ENCODE measurements at regions not wholly inside any gene's neighbourhood (a gene's known extent, or its start where the extent isn't known, plus 50 kb on each side); places are given as distances from the start of the nearest gene placed in this dataset.

DNA sequence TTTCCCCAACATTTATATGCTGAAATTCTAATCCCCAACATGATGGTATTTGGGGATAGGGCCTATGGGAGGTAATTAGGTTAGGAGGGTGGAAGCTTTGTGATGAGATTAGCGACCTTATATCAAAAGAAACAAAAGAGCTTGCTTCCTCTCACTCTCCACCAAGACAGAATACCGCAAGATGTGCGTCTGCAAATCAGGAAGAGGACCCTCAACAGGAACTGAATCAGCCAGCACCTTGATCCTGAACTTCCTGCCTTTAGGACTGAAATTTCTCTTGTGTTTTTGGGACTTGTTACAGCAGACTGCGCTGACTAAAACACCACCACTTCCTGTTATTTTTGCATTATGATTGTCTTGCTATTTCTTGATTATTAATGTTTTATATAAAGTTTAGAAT lies 1889.4 kb downstream of the C4orf33 start:
- TF ChIP-seq, protein P1, sequence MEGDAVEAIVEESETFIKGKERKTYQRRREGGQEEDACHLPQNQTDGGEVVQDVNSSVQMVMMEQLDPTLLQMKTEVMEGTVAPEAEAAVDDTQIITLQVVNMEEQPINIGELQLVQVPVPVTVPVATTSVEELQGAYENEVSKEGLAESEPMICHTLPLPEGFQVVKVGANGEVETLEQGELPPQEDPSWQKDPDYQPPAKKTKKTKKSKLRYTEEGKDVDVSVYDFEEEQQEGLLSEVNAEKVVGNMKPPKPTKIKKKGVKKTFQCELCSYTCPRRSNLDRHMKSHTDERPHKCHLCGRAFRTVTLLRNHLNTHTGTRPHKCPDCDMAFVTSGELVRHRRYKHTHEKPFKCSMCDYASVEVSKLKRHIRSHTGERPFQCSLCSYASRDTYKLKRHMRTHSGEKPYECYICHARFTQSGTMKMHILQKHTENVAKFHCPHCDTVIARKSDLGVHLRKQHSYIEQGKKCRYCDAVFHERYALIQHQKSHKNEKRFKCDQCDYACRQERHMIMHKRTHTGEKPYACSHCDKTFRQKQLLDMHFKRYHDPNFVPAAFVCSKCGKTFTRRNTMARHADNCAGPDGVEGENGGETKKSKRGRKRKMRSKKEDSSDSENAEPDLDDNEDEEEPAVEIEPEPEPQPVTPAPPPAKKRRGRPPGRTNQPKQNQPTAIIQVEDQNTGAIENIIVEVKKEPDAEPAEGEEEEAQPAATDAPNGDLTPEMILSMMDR (IDR thresholded peaks at IDR 0.05; ENCODE audit: poor library complexity, severe bottlenecking), result no peak
- no peak for TF ChIP-seq TAF1 (IDR thresholded peaks at IDR 0.05; ENCODE audit: low read depth)
- TF ChIP-seq MXI1 (conservative IDR thresholded peaks at IDR 0.05; ENCODE audit: poor library complexity, severe bottlenecking), result no peak
- TF ChIP-seq, protein P2, sequence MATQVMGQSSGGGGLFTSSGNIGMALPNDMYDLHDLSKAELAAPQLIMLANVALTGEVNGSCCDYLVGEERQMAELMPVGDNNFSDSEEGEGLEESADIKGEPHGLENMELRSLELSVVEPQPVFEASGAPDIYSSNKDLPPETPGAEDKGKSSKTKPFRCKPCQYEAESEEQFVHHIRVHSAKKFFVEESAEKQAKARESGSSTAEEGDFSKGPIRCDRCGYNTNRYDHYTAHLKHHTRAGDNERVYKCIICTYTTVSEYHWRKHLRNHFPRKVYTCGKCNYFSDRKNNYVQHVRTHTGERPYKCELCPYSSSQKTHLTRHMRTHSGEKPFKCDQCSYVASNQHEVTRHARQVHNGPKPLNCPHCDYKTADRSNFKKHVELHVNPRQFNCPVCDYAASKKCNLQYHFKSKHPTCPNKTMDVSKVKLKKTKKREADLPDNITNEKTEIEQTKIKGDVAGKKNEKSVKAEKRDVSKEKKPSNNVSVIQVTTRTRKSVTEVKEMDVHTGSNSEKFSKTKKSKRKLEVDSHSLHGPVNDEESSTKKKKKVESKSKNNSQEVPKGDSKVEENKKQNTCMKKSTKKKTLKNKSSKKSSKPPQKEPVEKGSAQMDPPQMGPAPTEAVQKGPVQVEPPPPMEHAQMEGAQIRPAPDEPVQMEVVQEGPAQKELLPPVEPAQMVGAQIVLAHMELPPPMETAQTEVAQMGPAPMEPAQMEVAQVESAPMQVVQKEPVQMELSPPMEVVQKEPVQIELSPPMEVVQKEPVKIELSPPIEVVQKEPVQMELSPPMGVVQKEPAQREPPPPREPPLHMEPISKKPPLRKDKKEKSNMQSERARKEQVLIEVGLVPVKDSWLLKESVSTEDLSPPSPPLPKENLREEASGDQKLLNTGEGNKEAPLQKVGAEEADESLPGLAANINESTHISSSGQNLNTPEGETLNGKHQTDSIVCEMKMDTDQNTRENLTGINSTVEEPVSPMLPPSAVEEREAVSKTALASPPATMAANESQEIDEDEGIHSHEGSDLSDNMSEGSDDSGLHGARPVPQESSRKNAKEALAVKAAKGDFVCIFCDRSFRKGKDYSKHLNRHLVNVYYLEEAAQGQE (IDR thresholded peaks at IDR 0.05; ENCODE audit: borderline replicate concordance), result no peak
- no peak for TF ChIP-seq POLR2AphosphoS5 (IDR thresholded peaks at IDR 0.05)
- no peak for TF ChIP-seq EP300 (conservative IDR thresholded peaks at IDR 0.05; ENCODE audit: poor library complexity, severe bottlenecking)
- no peak for TF ChIP-seq EZH2 (IDR thresholded peaks at IDR 0.05; ENCODE audit: borderline replicate concordance, insufficient read depth, low read length, poor library complexity, severe bottlenecking)

Measured in neural cell (in vitro differentiated cells).